ENCODE measurements at regions not wholly inside any gene's neighbourhood (a gene's known extent, or its start where the extent isn't known, plus 50 kb on each side); places are given as distances from the start of the nearest gene placed in this dataset.

GRCh38 chrX:78886550-78886949, 58.6 kb upstream of the P2RY10 start:
- no peak for TF ChIP-seq TAF1 (IDR thresholded peaks at IDR 0.05; ENCODE audit: low read depth, low read length)
- no peak for TF ChIP-seq PAX5 (IDR thresholded peaks at IDR 0.05; ENCODE audit: insufficient read depth, low read length, severe bottlenecking)
